ENCODE measurements at regions not wholly inside any gene's neighbourhood (a gene's known extent, or its start where the extent isn't known, plus 50 kb on each side); places are given as distances from the start of the nearest gene placed in this dataset.
"Not testable (repeated sequence)": the region's sequence is repeated elsewhere in the genome, so short reads cannot be mapped to it uniquely, and the experiment has no call there.

GRCh38 chr2:126952216-126952615 is 53.5 kb downstream of the TEX51 start:
- H3F3A ChIP-seq (ENCODE audit: insufficient read depth, low read length) = no peaks in the 10 kb centered on the region
- TF ChIP-seq EZH2 (IDR thresholded peaks at IDR 0.05; ENCODE audit: borderline replicate concordance, low read length) (no peak), CTCF (IDR thresholded peaks at IDR 0.05; ENCODE audit: low read length) (no peak)
- H3K4me1 ChIP-seq (ENCODE audit: insufficient read depth, low read length, severe bottlenecking) = no peaks in the 10 kb centered on the region
- H3K27ac ChIP-seq (ENCODE audit: low read depth, low read length, poor library complexity, severe bottlenecking) = no peak overlapping the region
- H3K9me3 ChIP-seq (ENCODE audit: low read length) = no peaks in the 10 kb centered on the region
- H4K20me1 ChIP-seq (ENCODE audit: insufficient read depth, low read length) = no peaks in the 10 kb centered on the region
- no peaks in the 10 kb centered on the region for H3K79me2 ChIP-seq (ENCODE audit: insufficient read depth, low read length)
- no peak overlapping the region for H3K9ac ChIP-seq (ENCODE audit: low read length)
- no peak overlapping the region for H2AFZ ChIP-seq (ENCODE audit: low read length)
- no peaks in the 10 kb centered on the region for H3K9me2 ChIP-seq (ENCODE audit: low read depth, low read length)
- no peaks in the 10 kb centered on the region for H3K27me3 ChIP-seq (ENCODE audit: insufficient read depth, low read length)
- H3K36me3 ChIP-seq (ENCODE audit: insufficient read depth, low read length) = no peaks in the 10 kb centered on the region
- H3K4me2 ChIP-seq (ENCODE audit: low read length) = no peak overlapping the region
- no peak overlapping the region for H3K4me3 ChIP-seq (ENCODE audit: low read depth, low read length, poor library complexity, severe bottlenecking)

GRCh38 chr2:126953483-126953882 is 54.8 kb downstream of the TEX51 start:
- Histone ChIP-seq H3K4me1 (ENCODE audit: insufficient read depth, low read length, severe bottlenecking) (no peaks in the 10 kb centered on the region), H3K79me2 (ENCODE audit: insufficient read depth, low read length) (no peaks in the 10 kb centered on the region), H4K20me1 (ENCODE audit: insufficient read depth, low read length) (no peaks in the 10 kb centered on the region), H2AFZ (ENCODE audit: low read length) (no peak overlapping the region), H3F3A (ENCODE audit: insufficient read depth, low read length) (no peaks in the 10 kb centered on the region), H3K9me3 (ENCODE audit: low read length) (no peaks in the 10 kb centered on the region), H3K27me3 (ENCODE audit: insufficient read depth, low read length) (no peaks in the 10 kb centered on the region), H3K4me2 (ENCODE audit: low read length) (no peak overlapping the region), H3K27ac (ENCODE audit: low read depth, low read length, poor library complexity, severe bottlenecking) (no peak overlapping the region), H3K36me3 (ENCODE audit: insufficient read depth, low read length) (no peaks in the 10 kb centered on the region), H3K9ac (ENCODE audit: low read length) (no peak overlapping the region), H3K9me2 (ENCODE audit: low read depth, low read length) (no peaks in the 10 kb centered on the region), H3K4me3 (ENCODE audit: low read depth, low read length, poor library complexity, severe bottlenecking) (no peak overlapping the region)
- TF ChIP-seq CTCF (IDR thresholded peaks at IDR 0.05; ENCODE audit: low read length) (no peak), EZH2 (IDR thresholded peaks at IDR 0.05; ENCODE audit: borderline replicate concordance, low read length) (no peak)

- H3K9me3 ChIP-seq (ENCODE audit: low read length) = no peaks in the 10 kb centered on the region
- no peak overlapping the region for H3K9ac ChIP-seq (ENCODE audit: low read length)
- H3K36me3 ChIP-seq (ENCODE audit: insufficient read depth, low read length) = no peaks in the 10 kb centered on the region
- H3K27me3 ChIP-seq (ENCODE audit: insufficient read depth, low read length) = no peaks in the 10 kb centered on the region
- H2AFZ ChIP-seq (ENCODE audit: low read length) = no peak overlapping the region
- no peaks in the 10 kb centered on the region for H3K79me2 ChIP-seq (ENCODE audit: insufficient read depth, low read length)
- H3K4me1 ChIP-seq (ENCODE audit: insufficient read depth, low read length, severe bottlenecking) = no peaks in the 10 kb centered on the region
- H3F3A ChIP-seq (ENCODE audit: insufficient read depth, low read length) = no peaks in the 10 kb centered on the region
- no peak overlapping the region for H3K4me2 ChIP-seq (ENCODE audit: low read length)
- H3K4me3 ChIP-seq (ENCODE audit: low read depth, low read length, poor library complexity, severe bottlenecking) = no peak overlapping the region
- no peak overlapping the region for H3K27ac ChIP-seq (ENCODE audit: low read depth, low read length, poor library complexity, severe bottlenecking)
- TF ChIP-seq CTCF (IDR thresholded peaks at IDR 0.05; ENCODE audit: low read length) = no peak
- no peak for TF ChIP-seq EZH2 (IDR thresholded peaks at IDR 0.05; ENCODE audit: borderline replicate concordance, low read length)
- H4K20me1 ChIP-seq (ENCODE audit: insufficient read depth, low read length) = no peaks in the 10 kb centered on the region
- H3K9me2 ChIP-seq (ENCODE audit: low read depth, low read length) = no peaks in the 10 kb centered on the region
Observed at GRCh38 chr2:126954831-126955230, 56.1 kb downstream of the TEX51 start.

- not testable (repeated sequence) for H3K4me1 ChIP-seq (ENCODE audit: insufficient read depth, low read length, severe bottlenecking); H4K20me1 ChIP-seq (ENCODE audit: insufficient read depth, low read length); H2AFZ ChIP-seq (ENCODE audit: low read length); H3K27me3 ChIP-seq (ENCODE audit: insufficient read depth, low read length); H3F3A ChIP-seq (ENCODE audit: insufficient read depth, low read length); H3K79me2 ChIP-seq (ENCODE audit: insufficient read depth, low read length); H3K36me3 ChIP-seq (ENCODE audit: insufficient read depth, low read length); H3K9me3 ChIP-seq (ENCODE audit: low read length); H3K4me3 ChIP-seq (ENCODE audit: low read depth, low read length, poor library complexity, severe bottlenecking); H3K9ac ChIP-seq (ENCODE audit: low read length); H3K4me2 ChIP-seq (ENCODE audit: low read length); H3K27ac ChIP-seq (ENCODE audit: low read depth, low read length, poor library complexity, severe bottlenecking); H3K9me2 ChIP-seq (ENCODE audit: low read depth, low read length)
Observed at GRCh38 chr2:126956773-126957172, 58.1 kb downstream of the TEX51 start.
